GM20000 (cell line): ENCODE measurements at regions not wholly inside any gene's neighbourhood (a gene's known extent, or its start where the extent isn't known, plus 50 kb on each side); places are given as distances from the start of the nearest gene placed in this dataset.

Experiments used
- DNase-seq: peaks from one replicate; pipeline ENCODE4 v3.0.0; 2012; ENCODE audit warnings: low spot score
- TF ChIP-seq, protein P1 (sequence below): IDR thresholded peaks from 2 replicates; pipeline ENCODE4 v1.5.1; 2012; ENCODE audit warnings: mild to moderate bottlenecking, control low read depth; ENCODE audit errors: extremely low read depth, missing control alignments

- TF ChIP-seq, protein P1, sequence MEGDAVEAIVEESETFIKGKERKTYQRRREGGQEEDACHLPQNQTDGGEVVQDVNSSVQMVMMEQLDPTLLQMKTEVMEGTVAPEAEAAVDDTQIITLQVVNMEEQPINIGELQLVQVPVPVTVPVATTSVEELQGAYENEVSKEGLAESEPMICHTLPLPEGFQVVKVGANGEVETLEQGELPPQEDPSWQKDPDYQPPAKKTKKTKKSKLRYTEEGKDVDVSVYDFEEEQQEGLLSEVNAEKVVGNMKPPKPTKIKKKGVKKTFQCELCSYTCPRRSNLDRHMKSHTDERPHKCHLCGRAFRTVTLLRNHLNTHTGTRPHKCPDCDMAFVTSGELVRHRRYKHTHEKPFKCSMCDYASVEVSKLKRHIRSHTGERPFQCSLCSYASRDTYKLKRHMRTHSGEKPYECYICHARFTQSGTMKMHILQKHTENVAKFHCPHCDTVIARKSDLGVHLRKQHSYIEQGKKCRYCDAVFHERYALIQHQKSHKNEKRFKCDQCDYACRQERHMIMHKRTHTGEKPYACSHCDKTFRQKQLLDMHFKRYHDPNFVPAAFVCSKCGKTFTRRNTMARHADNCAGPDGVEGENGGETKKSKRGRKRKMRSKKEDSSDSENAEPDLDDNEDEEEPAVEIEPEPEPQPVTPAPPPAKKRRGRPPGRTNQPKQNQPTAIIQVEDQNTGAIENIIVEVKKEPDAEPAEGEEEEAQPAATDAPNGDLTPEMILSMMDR = no peak
- DNase-seq = no peak
Measured at GRCh38 chr4:160675550-160675949, 1488.2 kb downstream of the FSTL5 start.

DNA sequence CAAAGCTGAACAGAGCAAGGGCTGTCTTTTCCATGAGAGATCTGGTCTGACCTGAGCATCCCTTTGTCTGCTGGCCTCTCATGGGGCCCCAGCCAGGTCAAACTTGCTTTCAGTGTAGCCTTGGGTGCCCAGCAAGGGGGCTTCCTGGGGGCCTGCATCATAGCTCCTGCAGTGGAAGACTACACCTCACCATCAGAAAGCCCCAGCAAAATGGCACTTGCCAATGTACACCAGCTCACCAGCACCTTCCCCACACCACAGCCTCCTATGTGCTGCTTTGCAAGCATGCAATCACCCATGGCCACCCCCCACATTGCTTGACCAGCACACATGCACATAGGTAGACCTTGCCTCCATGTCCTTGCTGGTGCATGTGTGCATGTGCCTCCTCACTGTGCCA lies 1478.1 kb downstream of the FSTL5 start:
- DNase-seq = no peak
- TF ChIP-seq, protein P1 = no peak

GRCh38 chr4:160701671-160702070 lies 1462.1 kb downstream of the FSTL5 start:
- no peak for DNase-seq
- TF ChIP-seq, protein P1 = no peak

- TF ChIP-seq, protein P1 = no peak
- no peak for DNase-seq
Measured at GRCh38 chr4:160709026-160709425, 1454.8 kb downstream of the FSTL5 start.

DNA sequence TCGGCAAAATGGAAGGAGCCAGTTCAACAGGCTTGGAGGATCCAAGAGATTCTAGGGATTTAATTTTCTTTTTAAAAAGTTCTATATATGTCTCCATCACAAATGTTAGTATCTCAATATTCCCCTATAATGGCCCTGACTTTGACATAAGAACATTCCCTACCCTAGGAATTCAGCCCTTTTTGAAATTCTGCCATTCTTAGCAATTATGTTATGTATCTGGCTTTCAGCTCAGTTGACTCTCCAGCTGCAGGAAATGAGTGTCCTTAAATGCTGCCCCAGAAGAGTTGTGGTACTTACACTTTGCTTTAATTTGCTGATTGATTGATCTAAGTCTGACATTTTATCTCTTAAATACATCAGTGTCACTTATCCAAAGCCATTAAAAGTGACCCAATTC lies 1454.3 kb downstream of the FSTL5 start:
- no peak for DNase-seq
- TF ChIP-seq, protein P1 = no peak

GRCh38 chr4:160716551-160716950 lies 1447.2 kb downstream of the FSTL5 start:
- DNase-seq = no peak
- TF ChIP-seq, protein P1 = no peak

- TF ChIP-seq, protein P1 = no peak
- DNase-seq = no peak
Measured at GRCh38 chr4:160717848-160718247, 1446.0 kb downstream of the FSTL5 start.
